Panc1 (cell line): ENCODE measurements at regions not wholly inside any gene's neighbourhood (a gene's known extent, or its start where the extent isn't known, plus 50 kb on each side); places are given as distances from the start of the nearest gene placed in this dataset.

Experiments
- ATAC-seq: fragments of 200-7000 bp; cut with Tn5 transposase; 2 replicates; pipeline ENCODE4 v1.9.1; 2020; ENCODE audit warnings: mild to moderate bottlenecking, moderate library complexity
- BruUV-seq: library from RNA; stranded (reverse); fragments of 400-500 nt; replicated peaks from 2 replicates; lab custom pipeline; 2021; lab: Mats Ljungman, UMichigan
- CTCF ChIA-PET: fragments of 300-600 bp; sonication (Branson Sonifier 250); formaldehyde crosslinking; loops from one replicate; lab custom pipeline; 2022; ENCODE audit warnings: antibody characterized with exemption; lab: Charles Lee
- POLR2A ChIA-PET: fragments of 300-600 bp; sonication (Branson Sonifier 250); formaldehyde crosslinking; loops from one replicate; lab custom pipeline; 2022; ENCODE audit warnings: antibody characterized with exemption; lab: Charles Lee
- DNase-seq: peaks from one replicate; pipeline ENCODE4 v3.0.0-alpha.2; 2010; ENCODE audit warnings: low read depth, low spot score
- H3K27ac ChIP-seq: 2 replicates; pipeline ENCODE4 v1.5.1; 2011; ENCODE audit warnings: mild to moderate bottlenecking, low read length, inconsistent platforms
- H3K27me3 ChIP-seq: fragments of 200-500 bp; sonication (Bioruptor generic); 2 replicates; pipeline ENCODE4 v1.6.0; 2014; ENCODE audit warnings: low read length, inconsistent platforms; ENCODE audit not compliant: control insufficient read depth, insufficient read depth
- H3K36me3 ChIP-seq: fragments of 200-500 bp; sonication (Bioruptor generic); 2 replicates; pipeline ENCODE4 v1.5.1; 2014; ENCODE audit warnings: inconsistent platforms, mild to moderate bottlenecking, low read length, moderate library complexity; ENCODE audit not compliant: control insufficient read depth, insufficient read depth
- H3K4me1 ChIP-seq: 2 replicates; pipeline ENCODE4 v1.5.1; 2011; ENCODE audit warnings: inconsistent platforms, mild to moderate bottlenecking, low read length, moderate library complexity; ENCODE audit not compliant: control insufficient read depth, insufficient read depth
- H3K4me3 ChIP-seq, 2 experiments: 2 replicates each; pipeline ENCODE4 v1.5.1; 2011 to 2012; ENCODE audit warnings: low read depth in 2 of 2, low read length in 2 of 2, mild to moderate bottlenecking in 2 of 2, inconsistent platforms in 1 of 2, moderate library complexity in 1 of 2
- H3K9me3 ChIP-seq: fragments of 200-500 bp; sonication (Bioruptor generic); 2 replicates; pipeline ENCODE4 v1.5.1; 2014; ENCODE audit warnings: low read depth, mild to moderate bottlenecking, inconsistent platforms, low read length, moderate library complexity; ENCODE audit not compliant: control insufficient read depth, insufficient read depth
- CTCF ChIP-seq: fragments of 450-650 bp; IDR thresholded peaks from 2 replicates; pipeline ENCODE4 v1.5.1; 2017; ENCODE audit warnings: mild to moderate bottlenecking
- POLR2AphosphoS5 ChIP-seq: IDR thresholded peaks from 2 replicates; pipeline ENCODE4 v1.6.1; 2012; ENCODE audit warnings: mild to moderate bottlenecking, low read depth, low read length, moderate library complexity
- REST ChIP-seq, 2 experiments: IDR thresholded peaks; 2 replicates each; pipeline ENCODE4 v1.6.1; 2011 to 2012; ENCODE audit warnings: low read depth in 2 of 2, control low read depth in 1 of 2, low read length in 1 of 2, mild to moderate bottlenecking in 1 of 2, moderate library complexity in 1 of 2; ENCODE audit not compliant: insufficient read depth in 1 of 2
- SIN3A ChIP-seq: IDR thresholded peaks from 2 replicates; pipeline ENCODE4 v1.6.1; 2012; ENCODE audit warnings: low read depth, mild to moderate bottlenecking, low read length, moderate library complexity, borderline replicate concordance; ENCODE audit not compliant: insufficient read depth
- TCF7L2 ChIP-seq: IDR thresholded peaks from 2 replicates; pipeline ENCODE4 v1.6.1; 2011; ENCODE audit warnings: mild to moderate bottlenecking, low read depth, low read length, inconsistent platforms
- in situ Hi-C: cut with HindIII; loops from 2 replicates; pipeline ENCODE4 v1.10.0; 2016; ENCODE audit warnings: low sequenced_read_pairs, low pct_unique_long_range_greater_than_20kb
- intact Hi-C: fragments of 100-400 bp; cut with micrococcal nuclease; formaldehyde crosslinking; loops from one replicate; pipeline ENCODE4 v1.10.0; 2022; ENCODE audit not compliant: unreplicated experiment

GRCh38 chr16:52123842-52124241 is 423.1 kb downstream of the TOX3 start:
- Histone ChIP-seq H3K27me3 (no peaks in the 10 kb centered on the region), H3K9me3 (no peaks in the 10 kb centered on the region), H3K4me1 (no peaks in the 10 kb centered on the region), H3K36me3 (no peaks in the 10 kb centered on the region), H3K27ac (no peak overlapping the region), H3K4me3 (no peak overlapping the region)
- ATAC-seq (no peak), DNase-seq (no peak)
- in situ Hi-C loops, result no loop called here
- no peak for TF ChIP-seq TCF7L2
- TF ChIP-seq SIN3A, result no peak
- no peak for TF ChIP-seq REST (IDR thresholded peaks at IDR 0.05; ENCODE audit: insufficient read depth in 1 of 2, low read depth in 2 of 2, low read length in 1 of 2)
- no peak for TF ChIP-seq POLR2AphosphoS5
- TF ChIP-seq CTCF, result no peak
- BruUV-seq, result no TSS peak
- intact Hi-C loops, result no loop called here
- POLR2A ChIA-PET, result no interaction called here
- CTCF ChIA-PET, result no interaction called here

GRCh38 chr16:52123061-52123839 is 423.7 kb downstream of the TOX3 start:
- ATAC-seq, result no peak
- DNase-seq, result no peak
- ChIA-PET POLR2A (no interaction called here), CTCF (no interaction called here)
- Histone ChIP-seq H3K9me3 (no peaks in the 10 kb centered on the region), H3K4me1 (no peaks in the 10 kb centered on the region), H3K4me3 (no peak overlapping the region), H3K27ac (no peak overlapping the region), H3K27me3 (no peaks in the 10 kb centered on the region), H3K36me3 (no peaks in the 10 kb centered on the region)
- in situ Hi-C loops (no loop called here), intact Hi-C loops (no loop called here)
- BruUV-seq, result no TSS peak
- TF ChIP-seq POLR2AphosphoS5 (no peak), REST (IDR thresholded peaks at IDR 0.05; ENCODE audit: insufficient read depth in 1 of 2, low read depth in 2 of 2, low read length in 1 of 2) (no peak), TCF7L2 (no peak)
